ENCODE measurements at regions not wholly inside any gene's neighbourhood (a gene's known extent, or its start where the extent isn't known, plus 50 kb on each side); places are given as distances from the start of the nearest gene placed in this dataset.
A peak's percentile ranks its signal among the peaks of the same experiment; 100 is the strongest.

DNA sequence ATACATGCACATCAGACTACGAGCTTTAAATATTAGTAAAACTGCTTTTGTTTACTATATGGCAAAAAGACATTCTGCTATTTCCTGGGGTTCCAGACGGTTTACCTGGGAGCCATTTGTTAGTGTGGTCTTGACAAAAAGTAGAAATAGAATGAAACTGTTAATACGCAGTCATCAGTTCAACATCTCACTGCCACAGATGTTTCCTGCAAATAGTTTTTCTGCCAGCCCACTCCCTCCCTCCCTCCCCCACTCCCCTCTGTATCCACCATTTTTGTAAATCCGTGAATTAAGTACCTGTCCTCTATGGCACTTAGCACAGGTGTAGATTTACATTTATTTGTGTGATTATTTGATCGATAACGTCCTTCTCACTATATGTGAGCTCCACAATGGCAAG lies 74.6 kb upstream of the TPK1 start:
- CTCF ChIA-PET (ENCODE audit: unreplicated experiment): no interaction called here
- POLR2A ChIA-PET: interaction anchor here (0.6 to 1.3 kb wide), 3 partner anchors 10 to 356 kb away, joined by 4 to 7 read pairs (median 4); no protein-coding TSS in a partner anchor
- no peaks in the 10 kb centered on the region for H3K9me3 ChIP-seq (ENCODE audit: low read length)
- H3K4me3 ChIP-seq (ENCODE audit: low read depth, low read length, poor library complexity, severe bottlenecking): no peak overlapping the region
- peaks cover 15% of the 10 kb centered on the region for H3K4me1 ChIP-seq (ENCODE audit: insufficient read depth, low read length, poor library complexity, severe bottlenecking)
- intact Hi-C loops (cut with micrococcal nuclease; ENCODE audit: unreplicated experiment): no loop called here
- no peak overlapping the region for H3K27ac ChIP-seq (ENCODE audit: low read depth, low read length, poor library complexity, severe bottlenecking)
- no peak for DNase-seq (ENCODE audit: low spot score)
- H3K36me3 ChIP-seq (ENCODE audit: insufficient read depth, low read length): no peaks in the 10 kb centered on the region
- TF ChIP-seq, protein P1, sequence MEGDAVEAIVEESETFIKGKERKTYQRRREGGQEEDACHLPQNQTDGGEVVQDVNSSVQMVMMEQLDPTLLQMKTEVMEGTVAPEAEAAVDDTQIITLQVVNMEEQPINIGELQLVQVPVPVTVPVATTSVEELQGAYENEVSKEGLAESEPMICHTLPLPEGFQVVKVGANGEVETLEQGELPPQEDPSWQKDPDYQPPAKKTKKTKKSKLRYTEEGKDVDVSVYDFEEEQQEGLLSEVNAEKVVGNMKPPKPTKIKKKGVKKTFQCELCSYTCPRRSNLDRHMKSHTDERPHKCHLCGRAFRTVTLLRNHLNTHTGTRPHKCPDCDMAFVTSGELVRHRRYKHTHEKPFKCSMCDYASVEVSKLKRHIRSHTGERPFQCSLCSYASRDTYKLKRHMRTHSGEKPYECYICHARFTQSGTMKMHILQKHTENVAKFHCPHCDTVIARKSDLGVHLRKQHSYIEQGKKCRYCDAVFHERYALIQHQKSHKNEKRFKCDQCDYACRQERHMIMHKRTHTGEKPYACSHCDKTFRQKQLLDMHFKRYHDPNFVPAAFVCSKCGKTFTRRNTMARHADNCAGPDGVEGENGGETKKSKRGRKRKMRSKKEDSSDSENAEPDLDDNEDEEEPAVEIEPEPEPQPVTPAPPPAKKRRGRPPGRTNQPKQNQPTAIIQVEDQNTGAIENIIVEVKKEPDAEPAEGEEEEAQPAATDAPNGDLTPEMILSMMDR (conservative IDR thresholded peaks at IDR 0.05; ENCODE audit: low read length): no peak
- TF ChIP-seq EZH2phosphoT487 (IDR thresholded peaks at IDR 0.05; ENCODE audit: borderline replicate concordance, low read depth, low read length): no peak
- H3K9me2 ChIP-seq (ENCODE audit: insufficient read depth, low read length): no peaks in the 10 kb centered on the region
- H4K20me1 ChIP-seq (ENCODE audit: insufficient read depth, low read length): no peaks in the 10 kb centered on the region
- H2AFZ ChIP-seq (ENCODE audit: low read length): no peak overlapping the region
- no peaks in the 10 kb centered on the region for H3K79me2 ChIP-seq (ENCODE audit: insufficient read depth, low read depth, low read length)
- no peak overlapping the region for H3K4me2 ChIP-seq (ENCODE audit: low read length)
- BruUV-seq (replicated peaks): no TSS peak

- no peak for DNase-seq (ENCODE audit: low spot score)
- Histone ChIP-seq H3K4me1 (ENCODE audit: insufficient read depth, low read length, poor library complexity, severe bottlenecking) (peaks cover 15% of the 10 kb centered on the region), H3K36me3 (ENCODE audit: insufficient read depth, low read length) (no peaks in the 10 kb centered on the region), H4K20me1 (ENCODE audit: insufficient read depth, low read length) (no peaks in the 10 kb centered on the region), H3K27ac (ENCODE audit: low read depth, low read length, poor library complexity, severe bottlenecking) (no peak overlapping the region), H3K9me2 (ENCODE audit: insufficient read depth, low read length) (no peaks in the 10 kb centered on the region), H3K4me2 (ENCODE audit: low read length) (no peak overlapping the region), H2AFZ (ENCODE audit: low read length) (no peak overlapping the region), H3K79me2 (ENCODE audit: insufficient read depth, low read depth, low read length) (no peaks in the 10 kb centered on the region), H3K9me3 (ENCODE audit: low read length) (no peaks in the 10 kb centered on the region), H3K4me3 (ENCODE audit: low read depth, low read length, poor library complexity, severe bottlenecking) (no peak overlapping the region)
- intact Hi-C loops (cut with micrococcal nuclease; ENCODE audit: unreplicated experiment): no loop called here
- BruUV-seq (replicated peaks): no TSS peak
- CTCF ChIA-PET (ENCODE audit: unreplicated experiment): no interaction called here
- POLR2A ChIA-PET: interaction anchor here (0.6 to 0.7 kb wide), 3 partner anchors 29 to 235 kb away, joined by 3 to 4 read pairs (median 4); no protein-coding TSS in a partner anchor
- TF ChIP-seq, protein P1 (conservative IDR thresholded peaks at IDR 0.05; ENCODE audit: low read length): no peak
- no peak for TF ChIP-seq EZH2phosphoT487 (IDR thresholded peaks at IDR 0.05; ENCODE audit: borderline replicate concordance, low read depth, low read length)
Observed at GRCh38 chr7:144908943-144909556, 73.2 kb upstream of the TPK1 start.

DNA sequence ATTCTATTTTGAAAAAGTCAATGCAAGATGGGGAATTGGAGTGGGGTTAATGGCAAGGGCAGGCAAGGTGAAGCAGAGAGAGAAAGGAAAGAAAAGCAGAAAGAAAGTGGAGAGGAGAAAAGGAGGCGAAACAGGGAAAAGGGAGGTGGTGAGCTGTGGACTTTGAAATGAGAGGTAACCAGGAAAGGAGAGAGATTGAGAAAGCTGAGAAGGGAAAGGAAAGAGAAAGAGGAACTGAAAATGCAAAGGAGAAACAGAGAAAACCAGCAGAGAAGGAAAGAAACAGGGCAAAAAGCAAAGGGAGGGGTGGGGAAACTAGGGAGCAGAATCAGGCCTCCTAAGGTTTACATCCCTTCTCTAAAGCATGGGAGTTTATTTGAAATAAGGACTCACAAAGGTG lies 72.5 kb upstream of the TPK1 start:
- Histone ChIP-seq H3K4me1 (ENCODE audit: insufficient read depth, low read length, poor library complexity, severe bottlenecking) (peaks cover 15% of the 10 kb centered on the region), H3K4me2 (ENCODE audit: low read length) (peak overlapping the region; percentile 41; the same call in 1 of the 2 replicates), H3K36me3 (ENCODE audit: insufficient read depth, low read length) (no peaks in the 10 kb centered on the region), H2AFZ (ENCODE audit: low read length) (no peak overlapping the region), H3K9me3 (ENCODE audit: low read length) (no peaks in the 10 kb centered on the region), H3K27ac (ENCODE audit: low read depth, low read length, poor library complexity, severe bottlenecking) (no peak overlapping the region), H4K20me1 (ENCODE audit: insufficient read depth, low read length) (no peaks in the 10 kb centered on the region), H3K9me2 (ENCODE audit: insufficient read depth, low read length) (no peaks in the 10 kb centered on the region), H3K79me2 (ENCODE audit: insufficient read depth, low read depth, low read length) (no peaks in the 10 kb centered on the region), H3K4me3 (ENCODE audit: low read depth, low read length, poor library complexity, severe bottlenecking) (no peak overlapping the region)
- BruUV-seq (replicated peaks): no TSS peak
- ChIA-PET CTCF (ENCODE audit: unreplicated experiment) (no interaction called here), POLR2A (interaction anchor here (0.6 to 1.1 kb wide), 4 partner anchors 8 to 235 kb away, joined by 3 to 4 read pairs (median 4); no protein-coding TSS in a partner anchor)
- intact Hi-C loops (cut with micrococcal nuclease; ENCODE audit: unreplicated experiment): no loop called here
- no peak for TF ChIP-seq EZH2phosphoT487 (IDR thresholded peaks at IDR 0.05; ENCODE audit: borderline replicate concordance, low read depth, low read length)
- TF ChIP-seq, protein P1 (conservative IDR thresholded peaks at IDR 0.05; ENCODE audit: low read length): no peak
- DNase-seq (ENCODE audit: low spot score): no peak

All from OCI-LY7 (cell line).